Caco-2 (cell line): ENCODE measurements at regions not wholly inside any gene's neighbourhood (a gene's known extent, or its start where the extent isn't known, plus 50 kb on each side); places are given as distances from the start of the nearest gene placed in this dataset.
"Not testable (repeated sequence)": the region's sequence is repeated elsewhere in the genome, so short reads cannot be mapped to it uniquely, and the experiment has no call there.

Source experiments
- BruUV-seq: library from RNA; stranded (reverse); fragments of 400-500 nt; replicated peaks from 2 replicates; lab custom pipeline; 2021; lab: Mats Ljungman, UMichigan
- CTCF ChIA-PET: fragments of 300-600 bp; sonication (Branson Sonifier 250); formaldehyde crosslinking; loops from one replicate; lab custom pipeline; 2022; ENCODE audit warnings: antibody characterized with exemption; lab: Charles Lee
- POLR2A ChIA-PET: fragments of 300-600 bp; sonication (Branson Sonifier 250); formaldehyde crosslinking; loops from one replicate; lab custom pipeline; 2022; ENCODE audit warnings: antibody characterized with exemption; lab: Charles Lee
- DNase-seq, 2 experiments: peaks; one replicate each; pipeline versions ENCODE4 v3.0.0 to v3.0.0-alpha.2; 2020 to 2022
- H3K27me3 ChIP-seq: replicated peaks from 2 replicates; pipeline ENCODE4 v1.6.0; 2011; ENCODE audit warnings: low read length; ENCODE audit not compliant: control insufficient read depth, insufficient read depth
- H3K36me3 ChIP-seq: 2 replicates; pipeline ENCODE4 v1.5.1; 2011; ENCODE audit warnings: low read length; ENCODE audit not compliant: control insufficient read depth, insufficient read depth
- H3K4me1 ChIP-seq: fragments of 250-450 bp; sonication (Bioruptor Pico); 2 replicates; pipeline ENCODE4 v1.5.1; 2020; ENCODE audit warnings: mild to moderate bottlenecking
- H3K4me3 ChIP-seq: 2 replicates; pipeline ENCODE4 v1.5.1; 2011; ENCODE audit warnings: low read depth, mild to moderate bottlenecking, control low read depth, low read length
- H3K9me3 ChIP-seq: fragments of 250-450 bp; sonication (Bioruptor Pico); 2 replicates; pipeline ENCODE4 v1.5.1; 2020; ENCODE audit warnings: mild to moderate bottlenecking, moderate library complexity
- H3K27ac Mint-ChIP-seq: one replicate; pipeline ENCODE4 v1.8.0; 2022; ENCODE audit warnings: mixed read lengths; ENCODE audit not compliant: unreplicated experiment
- H3K27me3 Mint-ChIP-seq: one replicate; pipeline ENCODE4 v1.8.0; 2022; ENCODE audit warnings: mixed read lengths; ENCODE audit not compliant: insufficient read depth, unreplicated experiment
- H3K36me3 Mint-ChIP-seq: one replicate; pipeline ENCODE4 v1.8.0; 2022; ENCODE audit warnings: mild to moderate bottlenecking, mixed read lengths; ENCODE audit not compliant: insufficient read depth, unreplicated experiment
- H3K4me1 Mint-ChIP-seq: one replicate; pipeline ENCODE4 v1.8.0; 2022; ENCODE audit warnings: low read depth, mixed read lengths; ENCODE audit not compliant: unreplicated experiment
- H3K4me3 Mint-ChIP-seq: one replicate; pipeline ENCODE4 v1.8.0; 2022; ENCODE audit warnings: mild to moderate bottlenecking, moderate library complexity, mixed read lengths; ENCODE audit not compliant: unreplicated experiment
- H3K9me3 Mint-ChIP-seq: one replicate; pipeline ENCODE4 v1.8.0; 2022; ENCODE audit warnings: mixed read lengths; ENCODE audit not compliant: unreplicated experiment
- intact Hi-C: fragments of 100-400 bp; cut with micrococcal nuclease; formaldehyde crosslinking; loops from one replicate; pipeline ENCODE4 v1.10.0; 2022; ENCODE audit not compliant: unreplicated experiment
- TF ChIP-seq, protein P1 (sequence below), 2 experiments: fragments of 200-600 bp in 1 of 2; IDR thresholded peaks; 1 replicate in 1 of 2; 2 replicates in 1 of 2; pipeline versions ENCODE4 v1.5.1 to v1.8.0; 2011 to 2022; ENCODE audit warnings: antibody characterized with exemption in 1 of 2, control low read depth in 1 of 2, inconsistent platforms in 1 of 2, low read depth in 1 of 2, low read length in 1 of 2, mild to moderate bottlenecking in 1 of 2, moderate library complexity in 1 of 2; ENCODE audit not compliant: insufficient read depth in 1 of 2, severe bottlenecking in 1 of 2, unreplicated experiment in 1 of 2

GRCh38 chr21:13827666-13828065 lies 218.1 kb downstream of the POTED start:
- H3K27me3 ChIP-seq, H3K27ac Mint-ChIP-seq, intact Hi-C loops, H3K4me1 ChIP-seq, H3K9me3 ChIP-seq, DNase-seq, H3K4me3 ChIP-seq, CTCF ChIA-PET, H3K27me3 Mint-ChIP-seq, H3K4me3 Mint-ChIP-seq, H3K36me3 ChIP-seq, BruUV-seq, H3K4me1 Mint-ChIP-seq, POLR2A ChIA-PET, H3K9me3 Mint-ChIP-seq, H3K36me3 Mint-ChIP-seq: not testable (repeated sequence)

GRCh38 chr21:13827201-13827600 lies 217.6 kb downstream of the POTED start:
- Mint-ChIP-seq H3K9me3 (no peaks in the 10 kb centered on the region), H3K27me3 (no peaks in the 10 kb centered on the region), H3K36me3 (no peaks in the 10 kb centered on the region), H3K27ac (no peak overlapping the region), H3K4me1 (no peaks in the 10 kb centered on the region), H3K4me3 (no peak overlapping the region)
- TF ChIP-seq, protein P1, sequence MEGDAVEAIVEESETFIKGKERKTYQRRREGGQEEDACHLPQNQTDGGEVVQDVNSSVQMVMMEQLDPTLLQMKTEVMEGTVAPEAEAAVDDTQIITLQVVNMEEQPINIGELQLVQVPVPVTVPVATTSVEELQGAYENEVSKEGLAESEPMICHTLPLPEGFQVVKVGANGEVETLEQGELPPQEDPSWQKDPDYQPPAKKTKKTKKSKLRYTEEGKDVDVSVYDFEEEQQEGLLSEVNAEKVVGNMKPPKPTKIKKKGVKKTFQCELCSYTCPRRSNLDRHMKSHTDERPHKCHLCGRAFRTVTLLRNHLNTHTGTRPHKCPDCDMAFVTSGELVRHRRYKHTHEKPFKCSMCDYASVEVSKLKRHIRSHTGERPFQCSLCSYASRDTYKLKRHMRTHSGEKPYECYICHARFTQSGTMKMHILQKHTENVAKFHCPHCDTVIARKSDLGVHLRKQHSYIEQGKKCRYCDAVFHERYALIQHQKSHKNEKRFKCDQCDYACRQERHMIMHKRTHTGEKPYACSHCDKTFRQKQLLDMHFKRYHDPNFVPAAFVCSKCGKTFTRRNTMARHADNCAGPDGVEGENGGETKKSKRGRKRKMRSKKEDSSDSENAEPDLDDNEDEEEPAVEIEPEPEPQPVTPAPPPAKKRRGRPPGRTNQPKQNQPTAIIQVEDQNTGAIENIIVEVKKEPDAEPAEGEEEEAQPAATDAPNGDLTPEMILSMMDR (IDR thresholded peaks at IDR 0.05; ENCODE audit: insufficient read depth in 1 of 2, low read depth in 1 of 2, low read length in 1 of 2, severe bottlenecking in 1 of 2, unreplicated experiment in 1 of 2) = no peak
- no peaks in the 10 kb centered on the region for H3K27me3 ChIP-seq
- no peaks in the 10 kb centered on the region for H3K9me3 ChIP-seq
- H3K4me1 ChIP-seq = no peaks in the 10 kb centered on the region
- BruUV-seq = no TSS peak
- no peak overlapping the region for H3K4me3 ChIP-seq
- ChIA-PET CTCF (no interaction called here), POLR2A (no interaction called here)
- intact Hi-C loops = no loop called here
- no peak for DNase-seq
- H3K36me3 ChIP-seq = no peaks in the 10 kb centered on the region

DNA sequence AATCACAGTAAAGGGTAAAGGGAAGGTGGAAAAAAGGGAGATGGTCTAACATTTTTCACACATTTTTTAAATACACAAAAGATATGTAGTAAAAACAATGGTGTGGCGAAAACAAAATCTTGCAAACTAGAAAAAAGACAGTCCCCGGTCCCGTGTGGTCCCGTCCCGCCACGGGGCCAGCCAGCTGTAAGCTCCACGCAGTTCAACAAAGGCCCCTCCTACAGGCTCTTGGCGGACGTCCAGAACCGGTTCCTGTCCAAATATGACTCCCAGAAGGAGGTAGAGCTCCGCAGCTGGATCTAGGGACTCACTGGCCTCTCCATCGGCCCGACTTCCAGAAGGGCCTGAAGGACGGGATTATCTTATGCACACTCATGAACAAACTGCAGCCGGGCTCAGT lies 216.9 kb downstream of the POTED start:
- H3K36me3 ChIP-seq, H3K4me1 ChIP-seq, DNase-seq, H3K4me3 Mint-ChIP-seq, intact Hi-C loops, CTCF ChIA-PET, H3K4me1 Mint-ChIP-seq, H3K36me3 Mint-ChIP-seq, BruUV-seq, H3K9me3 ChIP-seq, POLR2A ChIA-PET, H3K27me3 ChIP-seq, H3K9me3 Mint-ChIP-seq, H3K27me3 Mint-ChIP-seq, H3K4me3 ChIP-seq, H3K27ac Mint-ChIP-seq: not testable (repeated sequence)

- DNase-seq, POLR2A ChIA-PET, H3K27me3 ChIP-seq, H3K4me1 ChIP-seq, H3K9me3 Mint-ChIP-seq, H3K9me3 ChIP-seq, BruUV-seq, intact Hi-C loops, H3K27ac Mint-ChIP-seq, H3K4me1 Mint-ChIP-seq, H3K27me3 Mint-ChIP-seq, H3K4me3 Mint-ChIP-seq, CTCF ChIA-PET, H3K4me3 ChIP-seq, H3K36me3 ChIP-seq, H3K36me3 Mint-ChIP-seq: not testable (repeated sequence)
Observed at GRCh38 chr21:13825218-13825778, 215.7 kb downstream of the POTED start.

GRCh38 chr21:13820286-13820685 lies 210.7 kb downstream of the POTED start:
- H3K27me3 Mint-ChIP-seq, H3K4me1 Mint-ChIP-seq, DNase-seq, H3K4me3 Mint-ChIP-seq, CTCF ChIA-PET, intact Hi-C loops, BruUV-seq, H3K4me1 ChIP-seq, H3K36me3 ChIP-seq, H3K9me3 Mint-ChIP-seq, H3K9me3 ChIP-seq, H3K27ac Mint-ChIP-seq, POLR2A ChIA-PET, H3K27me3 ChIP-seq, H3K36me3 Mint-ChIP-seq, H3K4me3 ChIP-seq: not testable (repeated sequence)

- H3K4me3 Mint-ChIP-seq, POLR2A ChIA-PET, H3K36me3 ChIP-seq, H3K27me3 ChIP-seq, H3K36me3 Mint-ChIP-seq, H3K9me3 ChIP-seq, H3K9me3 Mint-ChIP-seq, H3K27me3 Mint-ChIP-seq, BruUV-seq, H3K4me1 ChIP-seq, DNase-seq, H3K27ac Mint-ChIP-seq, H3K4me3 ChIP-seq, H3K4me1 Mint-ChIP-seq, intact Hi-C loops, CTCF ChIA-PET: not testable (repeated sequence)
Observed at GRCh38 chr21:13812191-13812590, 202.6 kb downstream of the POTED start.
